22Rv1 (cell line): ENCODE measurements at regions not wholly inside any gene's neighbourhood (a gene's known extent, or its start where the extent isn't known, plus 50 kb on each side); places are given as distances from the start of the nearest gene placed in this dataset.
"Not testable (repeated sequence)": the region's sequence is repeated elsewhere in the genome, so short reads cannot be mapped to it uniquely, and the experiment has no call there.

Source experiments
- CTCF ChIP-seq: fragments of 450-650 bp; IDR thresholded peaks from 2 replicates; pipeline ENCODE4 v1.5.1; 2017; ENCODE audit warnings: mild to moderate bottlenecking
- ZFX ChIP-seq: fragments of 450-650 bp; IDR thresholded peaks from 2 replicates; pipeline ENCODE4 v1.6.1; 2017; ENCODE audit warnings: antibody characterized with exemption, borderline replicate concordance

- not testable (repeated sequence) for TF ChIP-seq CTCF, ZFX
These were observed 204.0 kb upstream of the TP53TG3 start for GRCh38 chr16:32880009-32880408.
